WTC11 (cell line): ENCODE measurements at regions not wholly inside any gene's neighbourhood (a gene's known extent, or its start where the extent isn't known, plus 50 kb on each side); places are given as distances from the start of the nearest gene placed in this dataset.
"Not testable (repeated sequence)": the region's sequence is repeated elsewhere in the genome, so short reads cannot be mapped to it uniquely, and the experiment has no call there.

ENCODE experiments used
- CREB1 ChIP-seq: sonication (generic); formaldehyde crosslinking; IDR thresholded peaks from 2 replicates; pipeline ENCODE4 v1.8.0; 2023; ENCODE audit warnings: mild to moderate bottlenecking, missing genetic modification reagents
- ESRRA ChIP-seq: sonication (generic); formaldehyde crosslinking; IDR thresholded peaks from 2 replicates; pipeline ENCODE4 v1.8.1; 2022; ENCODE audit warnings: mild to moderate bottlenecking, missing genetic modification reagents, borderline replicate concordance
- IRF2 ChIP-seq: sonication (generic); formaldehyde crosslinking; IDR thresholded peaks from 2 replicates; pipeline ENCODE4 v1.8.0; 2022; ENCODE audit warnings: low read depth, missing genetic modification reagents, borderline replicate concordance
- JUN ChIP-seq: sonication (generic); formaldehyde crosslinking; IDR thresholded peaks from 2 replicates; pipeline ENCODE4 v1.8.0; 2023; ENCODE audit warnings: mild to moderate bottlenecking, missing genetic modification reagents
- MYBL2 ChIP-seq: sonication (generic); formaldehyde crosslinking; IDR thresholded peaks from 2 replicates; pipeline ENCODE4 v1.8.1; 2023; ENCODE audit warnings: mild to moderate bottlenecking, moderate library complexity, missing genetic modification reagents
- TEAD4 ChIP-seq: sonication (generic); formaldehyde crosslinking; IDR thresholded peaks from 2 replicates; pipeline ENCODE4 v1.8.0; 2022; ENCODE audit warnings: mild to moderate bottlenecking, missing genetic modification reagents
- ZNF219 ChIP-seq: sonication (generic); formaldehyde crosslinking; IDR thresholded peaks from 2 replicates; pipeline ENCODE4 v1.8.0; 2023; ENCODE audit warnings: missing genetic modification reagents, mild to moderate bottlenecking, borderline replicate concordance
- ZNF671 ChIP-seq: fragments of 250-450 bp; sonication (Bioruptor Pico); IDR thresholded peaks from 2 replicates; pipeline ENCODE4 v1.8.0; 2021; ENCODE audit warnings: mild to moderate bottlenecking
- TF ChIP-seq, protein P1 (sequence below): sonication (generic); formaldehyde crosslinking; conservative IDR thresholded peaks from 2 replicates; pipeline ENCODE4 v1.8.1; 2022; ENCODE audit warnings: mild to moderate bottlenecking, missing genetic modification reagents
- TF ChIP-seq, protein P2 (sequence below): fragments of 250-450 bp; sonication (Bioruptor Pico); IDR thresholded peaks from 2 replicates; pipeline ENCODE4 v1.8.0; 2021; ENCODE audit warnings: mild to moderate bottlenecking
- TF ChIP-seq, protein P3 (sequence below): fragments of 200-600 bp; IDR thresholded peaks from 2 replicates; pipeline ENCODE4 v1.8.0; 2022; ENCODE audit warnings: antibody characterized with exemption
- TF ChIP-seq, protein P4 (sequence below): sonication (generic); formaldehyde crosslinking; IDR thresholded peaks from 2 replicates; pipeline ENCODE4 v1.8.0; 2023; ENCODE audit warnings: missing genetic modification reagents, mild to moderate bottlenecking, borderline replicate concordance
- TF ChIP-seq, protein P5 (sequence below): sonication (generic); formaldehyde crosslinking; IDR thresholded peaks from 2 replicates; pipeline ENCODE4 v1.8.0; 2022; ENCODE audit warnings: mild to moderate bottlenecking, missing genetic modification reagents

DNA sequence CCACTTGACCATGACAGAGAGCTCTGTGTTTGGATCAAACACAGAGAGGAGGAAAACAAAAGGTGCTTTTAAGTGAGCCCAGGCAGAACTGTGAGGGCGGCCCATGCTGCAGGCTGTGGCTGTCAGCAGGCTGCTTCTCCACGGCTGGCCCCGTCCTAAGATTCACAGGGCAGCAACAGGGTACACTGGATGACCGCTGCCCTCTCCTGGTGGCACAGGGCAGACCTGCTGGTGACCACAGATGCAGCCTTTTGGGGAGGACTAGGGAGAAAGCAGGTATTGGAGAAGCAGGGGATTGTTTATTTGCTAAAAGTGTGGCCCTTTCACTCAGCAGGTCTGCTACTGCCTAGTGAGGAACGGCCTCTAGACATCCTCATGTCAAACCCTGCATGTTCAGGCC lies 183.7 kb downstream of the ADRA2C start:
- TF ChIP-seq, protein P1, sequence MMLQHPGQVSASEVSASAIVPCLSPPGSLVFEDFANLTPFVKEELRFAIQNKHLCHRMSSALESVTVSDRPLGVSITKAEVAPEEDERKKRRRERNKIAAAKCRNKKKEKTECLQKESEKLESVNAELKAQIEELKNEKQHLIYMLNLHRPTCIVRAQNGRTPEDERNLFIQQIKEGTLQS: not testable (repeated sequence)
- TF ChIP-seq, protein P2, sequence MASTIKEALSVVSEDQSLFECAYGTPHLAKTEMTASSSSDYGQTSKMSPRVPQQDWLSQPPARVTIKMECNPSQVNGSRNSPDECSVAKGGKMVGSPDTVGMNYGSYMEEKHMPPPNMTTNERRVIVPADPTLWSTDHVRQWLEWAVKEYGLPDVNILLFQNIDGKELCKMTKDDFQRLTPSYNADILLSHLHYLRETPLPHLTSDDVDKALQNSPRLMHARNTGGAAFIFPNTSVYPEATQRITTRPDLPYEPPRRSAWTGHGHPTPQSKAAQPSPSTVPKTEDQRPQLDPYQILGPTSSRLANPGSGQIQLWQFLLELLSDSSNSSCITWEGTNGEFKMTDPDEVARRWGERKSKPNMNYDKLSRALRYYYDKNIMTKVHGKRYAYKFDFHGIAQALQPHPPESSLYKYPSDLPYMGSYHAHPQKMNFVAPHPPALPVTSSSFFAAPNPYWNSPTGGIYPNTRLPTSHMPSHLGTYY (CRISPR knock-in tag): not testable (repeated sequence)
- not testable (repeated sequence) for TF ChIP-seq ZNF219; TEAD4 (CRISPR knock-in tag); ESRRA (CRISPR knock-in tag); CREB1 (CRISPR knock-in tag); ZNF671; MYBL2 (CRISPR knock-in tag); IRF2 (CRISPR knock-in tag); JUN (CRISPR knock-in tag)
- TF ChIP-seq, protein P3, sequence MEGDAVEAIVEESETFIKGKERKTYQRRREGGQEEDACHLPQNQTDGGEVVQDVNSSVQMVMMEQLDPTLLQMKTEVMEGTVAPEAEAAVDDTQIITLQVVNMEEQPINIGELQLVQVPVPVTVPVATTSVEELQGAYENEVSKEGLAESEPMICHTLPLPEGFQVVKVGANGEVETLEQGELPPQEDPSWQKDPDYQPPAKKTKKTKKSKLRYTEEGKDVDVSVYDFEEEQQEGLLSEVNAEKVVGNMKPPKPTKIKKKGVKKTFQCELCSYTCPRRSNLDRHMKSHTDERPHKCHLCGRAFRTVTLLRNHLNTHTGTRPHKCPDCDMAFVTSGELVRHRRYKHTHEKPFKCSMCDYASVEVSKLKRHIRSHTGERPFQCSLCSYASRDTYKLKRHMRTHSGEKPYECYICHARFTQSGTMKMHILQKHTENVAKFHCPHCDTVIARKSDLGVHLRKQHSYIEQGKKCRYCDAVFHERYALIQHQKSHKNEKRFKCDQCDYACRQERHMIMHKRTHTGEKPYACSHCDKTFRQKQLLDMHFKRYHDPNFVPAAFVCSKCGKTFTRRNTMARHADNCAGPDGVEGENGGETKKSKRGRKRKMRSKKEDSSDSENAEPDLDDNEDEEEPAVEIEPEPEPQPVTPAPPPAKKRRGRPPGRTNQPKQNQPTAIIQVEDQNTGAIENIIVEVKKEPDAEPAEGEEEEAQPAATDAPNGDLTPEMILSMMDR: peak; percentile 42; the same call in 1 of the 2 replicates
- TF ChIP-seq, protein P4, sequence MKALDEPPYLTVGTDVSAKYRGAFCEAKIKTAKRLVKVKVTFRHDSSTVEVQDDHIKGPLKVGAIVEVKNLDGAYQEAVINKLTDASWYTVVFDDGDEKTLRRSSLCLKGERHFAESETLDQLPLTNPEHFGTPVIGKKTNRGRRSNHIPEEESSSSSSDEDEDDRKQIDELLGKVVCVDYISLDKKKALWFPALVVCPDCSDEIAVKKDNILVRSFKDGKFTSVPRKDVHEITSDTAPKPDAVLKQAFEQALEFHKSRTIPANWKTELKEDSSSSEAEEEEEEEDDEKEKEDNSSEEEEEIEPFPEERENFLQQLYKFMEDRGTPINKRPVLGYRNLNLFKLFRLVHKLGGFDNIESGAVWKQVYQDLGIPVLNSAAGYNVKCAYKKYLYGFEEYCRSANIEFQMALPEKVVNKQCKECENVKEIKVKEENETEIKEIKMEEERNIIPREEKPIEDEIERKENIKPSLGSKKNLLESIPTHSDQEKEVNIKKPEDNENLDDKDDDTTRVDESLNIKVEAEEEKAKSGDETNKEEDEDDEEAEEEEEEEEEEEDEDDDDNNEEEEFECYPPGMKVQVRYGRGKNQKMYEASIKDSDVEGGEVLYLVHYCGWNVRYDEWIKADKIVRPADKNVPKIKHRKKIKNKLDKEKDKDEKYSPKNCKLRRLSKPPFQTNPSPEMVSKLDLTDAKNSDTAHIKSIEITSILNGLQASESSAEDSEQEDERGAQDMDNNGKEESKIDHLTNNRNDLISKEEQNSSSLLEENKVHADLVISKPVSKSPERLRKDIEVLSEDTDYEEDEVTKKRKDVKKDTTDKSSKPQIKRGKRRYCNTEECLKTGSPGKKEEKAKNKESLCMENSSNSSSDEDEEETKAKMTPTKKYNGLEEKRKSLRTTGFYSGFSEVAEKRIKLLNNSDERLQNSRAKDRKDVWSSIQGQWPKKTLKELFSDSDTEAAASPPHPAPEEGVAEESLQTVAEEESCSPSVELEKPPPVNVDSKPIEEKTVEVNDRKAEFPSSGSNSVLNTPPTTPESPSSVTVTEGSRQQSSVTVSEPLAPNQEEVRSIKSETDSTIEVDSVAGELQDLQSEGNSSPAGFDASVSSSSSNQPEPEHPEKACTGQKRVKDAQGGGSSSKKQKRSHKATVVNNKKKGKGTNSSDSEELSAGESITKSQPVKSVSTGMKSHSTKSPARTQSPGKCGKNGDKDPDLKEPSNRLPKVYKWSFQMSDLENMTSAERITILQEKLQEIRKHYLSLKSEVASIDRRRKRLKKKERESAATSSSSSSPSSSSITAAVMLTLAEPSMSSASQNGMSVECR: not testable (repeated sequence)
- TF ChIP-seq, protein P5, sequence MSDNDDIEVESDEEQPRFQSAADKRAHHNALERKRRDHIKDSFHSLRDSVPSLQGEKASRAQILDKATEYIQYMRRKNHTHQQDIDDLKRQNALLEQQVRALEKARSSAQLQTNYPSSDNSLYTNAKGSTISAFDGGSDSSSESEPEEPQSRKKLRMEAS (CRISPR knock-in tag): not testable (repeated sequence)
